ENCODE measurements at regions not wholly inside any gene's neighbourhood (a gene's known extent, or its start where the extent isn't known, plus 50 kb on each side); places are given as distances from the start of the nearest gene placed in this dataset.

- TF ChIP-seq CTCF (IDR thresholded peaks at IDR 0.05) (peak in 2 of 6 experiments; percentile 13 to 25), POLR2AphosphoS5 (IDR thresholded peaks at IDR 0.05) (peak in 1 of 2 donors; percentile 49)
Observed at GRCh38 chr1:199691540-199691939, 336.0 kb upstream of the NR5A2 start.

Data from upper lobe of left lung (tissue), 4 donors.